ENCODE measurements at regions not wholly inside any gene's neighbourhood (a gene's known extent, or its start where the extent isn't known, plus 50 kb on each side); places are given as distances from the start of the nearest gene placed in this dataset.

- TF ChIP-seq EZH2phosphoT487 (IDR thresholded peaks at IDR 0.05; ENCODE audit: low read length), result no peak
- no peak for TF ChIP-seq CTCF (IDR thresholded peaks at IDR 0.05; ENCODE audit: low read length)
- TF ChIP-seq EZH2 (optimal IDR thresholded peaks at IDR 0.05; ENCODE audit: low read depth, low read length), result no peak
These were observed 115.2 kb downstream of the LITAF start for GRCh38 chr16:11471548-11471947.

All from MM.1S (cell line).